GM12873 (cell line): ENCODE measurements at regions not wholly inside any gene's neighbourhood (a gene's known extent, or its start where the extent isn't known, plus 50 kb on each side); places are given as distances from the start of the nearest gene placed in this dataset.
A peak's percentile ranks its signal among the peaks of the same experiment; 100 is the strongest.

Experiments
- CTCF ChIP-seq: IDR thresholded peaks from 2 replicates; pipeline ENCODE4 v1.5.1; 2012; ENCODE audit warnings: low read depth, mild to moderate bottlenecking, moderate library complexity, low read length, control low read depth; ENCODE audit not compliant: insufficient read depth; ENCODE audit errors: missing control alignments

- no peak for TF ChIP-seq CTCF
Observed at GRCh38 chr11:128327274-128327673, 260.1 kb downstream of the ETS1 start.

- no peak for TF ChIP-seq CTCF
Observed at GRCh38 chr11:128326791-128327190, 260.6 kb downstream of the ETS1 start.

- no peak for TF ChIP-seq CTCF
Observed at GRCh38 chr11:128324531-128325141, 262.7 kb downstream of the ETS1 start.

- TF ChIP-seq CTCF: no peak
Observed at GRCh38 chr11:128324051-128324481, 263.3 kb downstream of the ETS1 start.

- TF ChIP-seq CTCF: peak; percentile 60
Observed at GRCh38 chr11:128323381-128323780, 264.0 kb downstream of the ETS1 start.

GRCh38 chr11:128318856-128319474 is 268.4 kb downstream of the ETS1 start:
- peak; percentile 15 for TF ChIP-seq CTCF

GRCh38 chr11:128316541-128317227 is 270.7 kb downstream of the ETS1 start:
- no peak for TF ChIP-seq CTCF
